ENCODE measurements at regions not wholly inside any gene's neighbourhood (a gene's known extent, or its start where the extent isn't known, plus 50 kb on each side); places are given as distances from the start of the nearest gene placed in this dataset.

- no peak for DNase-seq
Observed at GRCh38 chr5:4348919-4349318, 753.3 kb downstream of the IRX1 start.

GRCh38 chr5:4356201-4356600, 760.6 kb downstream of the IRX1 start:
- DNase-seq, result no peak

- DNase-seq, result no peak
Observed at GRCh38 chr5:4359847-4360246, 764.2 kb downstream of the IRX1 start.

GRCh38 chr5:4361753-4362152, 766.1 kb downstream of the IRX1 start:
- no peak for DNase-seq

GRCh38 chr5:4362411-4362810, 766.8 kb downstream of the IRX1 start:
- DNase-seq, result no peak

GRCh38 chr5:4363045-4363444, 767.4 kb downstream of the IRX1 start:
- no peak for DNase-seq

GRCh38 chr5:4366628-4367027, 771.0 kb downstream of the IRX1 start:
- no peak for DNase-seq

GRCh38 chr5:4370218-4370617, 769.9 kb upstream of the ADAMTS16 start:
- no peak for DNase-seq

GRCh38 chr5:4372481-4372880, 767.6 kb upstream of the ADAMTS16 start:
- no peak for DNase-seq

- DNase-seq, result no peak
Observed at GRCh38 chr5:4373051-4373820, 766.9 kb upstream of the ADAMTS16 start.

GRCh38 chr5:4374866-4375265, 765.3 kb upstream of the ADAMTS16 start:
- DNase-seq, result no peak

- no peak for DNase-seq
Observed at GRCh38 chr5:4375640-4376039, 764.5 kb upstream of the ADAMTS16 start.

- no peak for DNase-seq
Observed at GRCh38 chr5:4383102-4383501, 757.0 kb upstream of the ADAMTS16 start.

- no peak for DNase-seq
Observed at GRCh38 chr5:4383518-4384198, 756.5 kb upstream of the ADAMTS16 start.

- DNase-seq, result no peak
Observed at GRCh38 chr5:4384649-4385048, 755.5 kb upstream of the ADAMTS16 start.

- DNase-seq, result no peak
Observed at GRCh38 chr5:4386152-4386551, 754.0 kb upstream of the ADAMTS16 start.

GRCh38 chr5:4387290-4387689, 752.8 kb upstream of the ADAMTS16 start:
- DNase-seq, result no peak

GRCh38 chr5:4395752-4396151, 744.4 kb upstream of the ADAMTS16 start:
- DNase-seq, result no peak

- no peak for DNase-seq
Observed at GRCh38 chr5:4405614-4406219, 734.4 kb upstream of the ADAMTS16 start.

- no peak for DNase-seq
Observed at GRCh38 chr5:4410151-4410550, 730.0 kb upstream of the ADAMTS16 start.

GRCh38 chr5:4411664-4412063, 728.5 kb upstream of the ADAMTS16 start:
- no peak for DNase-seq

- no peak for DNase-seq
Observed at GRCh38 chr5:4413996-4414395, 726.1 kb upstream of the ADAMTS16 start.

- no peak for DNase-seq
Observed at GRCh38 chr5:4418084-4418483, 722.0 kb upstream of the ADAMTS16 start.

GRCh38 chr5:4419281-4419680, 720.8 kb upstream of the ADAMTS16 start:
- no peak for DNase-seq
